AG09319 (cell line): ENCODE measurements at regions not wholly inside any gene's neighbourhood (a gene's known extent, or its start where the extent isn't known, plus 50 kb on each side); places are given as distances from the start of the nearest gene placed in this dataset.
"Not testable (repeated sequence)": the region's sequence is repeated elsewhere in the genome, so short reads cannot be mapped to it uniquely, and the experiment has no call there.

ENCODE experiments used
- DNase-seq: peaks from one replicate; pipeline ENCODE4 v3.0.0-alpha.2; 2010; ENCODE audit warnings: low read depth; ENCODE audit errors: extremely low read depth
- TF ChIP-seq, protein P1 (sequence below): IDR thresholded peaks from 2 replicates; pipeline ENCODE4 v1.5.1; 2011; ENCODE audit warnings: low read depth, mild to moderate bottlenecking, inconsistent platforms, low read length, moderate library complexity

DNA sequence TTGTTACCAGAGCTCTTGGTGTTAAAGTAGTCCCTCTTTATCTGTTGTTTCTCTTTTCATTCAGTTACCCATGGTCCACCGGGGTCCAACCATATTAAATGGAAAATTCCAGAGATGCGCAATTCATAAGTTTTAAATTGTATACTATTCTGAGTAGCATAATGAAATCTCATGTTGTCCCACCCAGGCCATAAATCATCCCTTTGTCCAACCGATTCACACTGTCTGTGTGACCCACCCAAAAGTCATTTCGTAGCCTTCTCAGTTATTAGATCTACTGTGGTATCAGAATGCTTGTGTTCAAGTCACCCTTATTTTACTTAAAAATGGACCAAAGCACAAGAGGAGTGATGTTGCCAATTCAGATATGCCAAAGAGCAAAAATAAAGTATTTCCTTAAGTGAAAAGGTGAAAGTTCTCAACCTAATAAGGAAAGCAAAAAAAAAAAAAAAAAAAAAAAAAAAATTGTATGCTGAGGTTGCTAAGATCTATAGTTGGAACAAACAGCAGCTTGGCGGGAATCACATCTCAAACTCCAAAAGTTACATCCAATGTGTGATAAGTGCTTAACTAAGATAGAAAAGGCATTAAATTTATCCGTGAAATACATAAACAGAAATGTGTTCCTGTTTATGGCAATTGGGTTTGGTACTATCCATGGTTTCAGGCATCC lies 106.8 kb upstream of the GPBP1 start:
- TF ChIP-seq, protein P1, sequence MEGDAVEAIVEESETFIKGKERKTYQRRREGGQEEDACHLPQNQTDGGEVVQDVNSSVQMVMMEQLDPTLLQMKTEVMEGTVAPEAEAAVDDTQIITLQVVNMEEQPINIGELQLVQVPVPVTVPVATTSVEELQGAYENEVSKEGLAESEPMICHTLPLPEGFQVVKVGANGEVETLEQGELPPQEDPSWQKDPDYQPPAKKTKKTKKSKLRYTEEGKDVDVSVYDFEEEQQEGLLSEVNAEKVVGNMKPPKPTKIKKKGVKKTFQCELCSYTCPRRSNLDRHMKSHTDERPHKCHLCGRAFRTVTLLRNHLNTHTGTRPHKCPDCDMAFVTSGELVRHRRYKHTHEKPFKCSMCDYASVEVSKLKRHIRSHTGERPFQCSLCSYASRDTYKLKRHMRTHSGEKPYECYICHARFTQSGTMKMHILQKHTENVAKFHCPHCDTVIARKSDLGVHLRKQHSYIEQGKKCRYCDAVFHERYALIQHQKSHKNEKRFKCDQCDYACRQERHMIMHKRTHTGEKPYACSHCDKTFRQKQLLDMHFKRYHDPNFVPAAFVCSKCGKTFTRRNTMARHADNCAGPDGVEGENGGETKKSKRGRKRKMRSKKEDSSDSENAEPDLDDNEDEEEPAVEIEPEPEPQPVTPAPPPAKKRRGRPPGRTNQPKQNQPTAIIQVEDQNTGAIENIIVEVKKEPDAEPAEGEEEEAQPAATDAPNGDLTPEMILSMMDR, result no peak
- DNase-seq, result no peak

DNA sequence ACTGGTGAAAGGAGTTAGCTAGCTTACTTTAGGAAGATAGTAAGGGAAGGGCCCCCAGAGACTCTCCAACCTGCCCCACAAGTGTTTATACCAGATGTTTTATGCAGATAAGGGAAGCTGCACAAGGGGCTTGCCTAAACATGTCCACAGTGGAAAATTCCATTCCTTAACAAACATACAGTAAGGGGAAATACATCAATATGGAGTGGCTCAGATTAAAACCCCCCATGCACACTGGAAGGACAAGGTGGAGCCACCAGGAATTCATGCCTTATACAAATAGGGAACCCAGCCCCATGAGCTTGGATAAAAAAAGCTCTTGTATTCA lies 106.3 kb upstream of the GPBP1 start:
- TF ChIP-seq, protein P1, result no peak
- no peak for DNase-seq

DNA sequence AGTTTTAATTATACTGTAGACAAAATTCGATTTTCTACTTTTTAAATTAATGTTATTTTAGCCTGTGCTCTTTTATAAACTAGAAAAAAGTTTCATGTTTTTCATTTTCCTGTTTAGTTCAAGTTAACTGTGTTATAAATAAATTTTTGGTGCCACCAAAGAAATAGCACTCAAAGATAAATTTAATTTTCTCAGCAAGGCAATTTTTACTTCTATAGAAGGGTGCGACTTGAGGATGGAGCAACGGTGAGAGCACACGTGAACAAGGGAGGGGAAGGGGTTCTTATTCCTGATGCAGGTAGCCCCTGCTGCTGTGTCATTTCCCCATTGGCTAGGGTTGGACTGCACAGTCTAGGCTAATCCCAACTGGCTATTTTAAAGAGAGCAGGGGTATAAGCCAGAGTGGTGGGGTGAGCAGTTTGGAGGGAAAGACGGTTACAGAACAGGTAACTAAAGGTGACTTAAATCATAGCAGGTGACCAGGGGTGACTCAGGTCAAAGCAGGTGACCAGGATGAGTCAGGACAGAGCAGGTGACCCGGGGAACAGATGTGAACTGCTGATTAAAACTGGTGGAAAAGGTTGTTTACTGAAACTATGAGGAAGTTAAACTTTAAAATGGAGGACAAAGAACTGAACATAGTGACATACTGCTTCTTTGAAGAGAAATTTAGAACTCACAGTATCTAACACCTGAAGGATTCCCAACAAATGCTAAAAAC lies 104.6 kb upstream of the GPBP1 start:
- no peak for DNase-seq
- TF ChIP-seq, protein P1, result no peak

DNA sequence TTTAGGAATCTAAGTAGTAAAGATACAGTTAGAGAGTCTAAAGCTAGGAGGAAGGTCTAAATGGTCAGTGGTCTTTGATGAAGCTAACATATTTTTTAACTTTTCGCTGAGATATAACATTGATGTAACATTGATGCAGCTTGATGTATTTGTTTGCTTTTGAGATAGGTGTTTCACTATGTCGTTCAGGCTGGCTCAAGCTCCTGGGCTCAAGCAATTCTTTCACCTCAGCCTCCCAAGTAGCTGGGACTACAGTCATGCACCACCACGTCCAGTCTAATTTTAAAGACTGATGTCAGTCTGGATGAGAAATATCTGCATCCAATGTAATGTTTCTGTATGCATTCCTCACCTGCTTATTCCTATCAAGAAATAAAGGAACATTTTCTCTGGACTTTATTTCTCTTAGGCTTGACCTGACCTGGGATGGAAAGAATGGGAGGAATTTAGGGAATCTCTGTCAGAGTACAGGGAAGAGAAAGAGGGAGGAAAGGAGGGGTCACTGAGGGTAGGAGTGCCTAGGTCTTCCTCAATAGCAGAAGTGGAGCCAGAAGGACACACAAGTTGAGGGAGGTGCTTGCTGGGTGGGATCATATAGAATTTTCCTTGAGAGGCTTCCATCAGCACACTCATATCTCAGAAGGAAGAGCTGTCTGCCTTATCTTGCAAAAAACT lies 101.5 kb upstream of the GPBP1 start:
- DNase-seq, result no peak
- TF ChIP-seq, protein P1, result no peak

DNA sequence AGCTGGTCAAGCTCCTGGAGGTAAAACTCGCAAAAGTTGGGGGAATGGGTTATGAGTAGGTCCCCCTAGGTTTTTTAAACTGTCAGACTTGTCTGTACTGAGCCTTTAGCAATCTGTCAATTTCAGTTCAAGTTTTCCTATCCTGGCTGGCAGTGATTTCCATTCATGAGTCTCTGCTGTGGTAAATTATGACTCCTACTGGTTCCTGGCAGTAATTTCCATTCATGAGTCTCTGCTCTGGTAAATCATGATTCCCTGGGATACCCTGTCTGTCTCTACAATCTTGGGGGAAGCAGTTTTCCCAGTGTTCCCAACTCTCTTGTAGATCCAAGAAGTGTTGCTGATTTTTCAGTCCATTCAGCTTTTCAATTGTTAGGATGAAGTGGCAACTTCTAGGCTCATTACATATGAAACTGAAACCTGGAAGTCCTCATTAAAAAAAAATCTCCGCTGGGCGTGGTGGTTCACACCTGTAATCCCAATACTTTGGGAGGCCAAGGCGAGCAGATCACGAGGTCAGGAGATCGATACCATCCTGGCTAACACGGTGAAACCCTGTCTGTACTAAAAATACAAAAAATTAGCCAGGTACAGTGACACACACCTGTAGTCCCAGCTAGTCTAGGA lies 91.3 kb upstream of the GPBP1 start:
- no peak for DNase-seq
- TF ChIP-seq, protein P1, result peak; percentile 32

DNA sequence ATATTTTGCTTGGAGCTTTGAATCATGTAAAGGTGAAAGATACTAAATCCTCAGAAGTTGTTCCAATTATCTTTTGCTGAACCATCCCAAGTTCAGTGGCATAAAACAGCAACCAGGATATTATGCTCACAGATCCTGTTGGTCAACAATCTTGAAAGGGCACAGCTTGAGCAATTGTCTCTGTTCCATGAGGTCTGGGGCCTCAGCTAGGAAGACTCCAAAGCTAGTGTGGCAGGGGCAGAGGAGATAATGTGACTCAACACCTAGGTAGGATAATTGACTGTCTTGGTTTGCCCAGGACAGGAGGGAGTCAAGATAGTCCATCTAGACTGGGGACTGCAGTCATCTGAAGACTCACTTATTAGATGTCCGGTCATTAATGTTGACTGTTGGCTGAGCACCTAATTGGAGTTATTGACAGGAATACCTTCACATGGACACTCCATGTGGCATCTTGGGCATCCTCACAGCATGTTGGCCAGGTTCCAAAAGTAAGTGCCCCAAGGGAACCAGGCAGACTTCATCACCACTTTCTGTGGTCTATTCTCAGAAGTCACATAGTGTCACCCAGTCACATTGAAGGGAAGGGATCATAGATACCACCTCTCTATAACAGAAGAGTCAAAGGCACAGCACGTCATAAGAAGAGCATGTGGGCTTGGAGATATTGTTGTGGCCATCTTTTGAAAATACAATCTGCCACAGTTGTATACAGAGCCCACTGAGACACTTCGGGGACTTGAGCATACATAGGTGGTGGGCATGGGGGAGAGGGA lies 88.4 kb upstream of the GPBP1 start:
- TF ChIP-seq, protein P1, result no peak
- no peak for DNase-seq

DNA sequence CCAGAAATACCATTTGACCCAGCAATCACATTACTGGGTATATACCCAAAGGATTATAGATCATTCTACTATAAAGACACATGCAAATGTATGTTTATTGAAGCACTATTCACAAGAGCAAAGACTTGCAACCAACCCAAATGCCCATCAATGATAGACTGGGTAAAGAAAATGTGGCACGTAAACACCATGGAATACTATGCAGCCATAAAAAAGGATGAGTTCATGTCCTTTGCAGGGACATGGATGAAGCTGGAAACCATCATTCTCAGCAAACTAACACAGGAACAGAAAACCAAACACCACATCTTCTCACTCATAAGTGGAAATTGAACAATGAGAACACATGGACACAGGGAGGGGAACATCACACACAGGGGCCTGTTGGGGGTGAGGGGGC lies 85.9 kb upstream of the GPBP1 start:
- not testable (repeated sequence) for DNase-seq
